ENCODE measurements at regions not wholly inside any gene's neighbourhood (a gene's known extent, or its start where the extent isn't known, plus 50 kb on each side); places are given as distances from the start of the nearest gene placed in this dataset.

DNA sequence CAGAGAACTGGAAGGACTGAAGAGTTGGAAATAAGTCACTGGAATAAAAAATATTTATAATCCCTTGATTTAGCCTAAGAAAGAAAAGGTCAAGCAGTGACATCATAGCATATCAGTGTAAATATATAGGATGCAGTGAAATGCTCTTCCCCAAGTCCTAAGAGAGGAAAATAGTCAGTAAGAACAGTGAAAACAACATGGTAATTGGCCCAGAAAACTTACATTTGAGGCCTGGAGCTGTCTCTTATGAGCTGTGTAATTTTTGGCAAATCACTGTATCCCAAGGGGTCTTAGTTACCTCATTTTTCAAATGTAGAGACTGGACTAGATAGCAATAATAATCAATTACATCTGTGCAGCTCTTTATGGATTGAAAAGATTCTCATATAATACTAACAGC, 255.7 kb upstream of the AR start:
- no peak for ATAC-seq
- no peaks in the 10 kb centered on the region for H3K9me3 ChIP-seq
- H3K4me1 ChIP-seq: no peaks in the 10 kb centered on the region
- no peaks in the 10 kb centered on the region for H3K36me3 ChIP-seq (ENCODE audit: insufficient read depth in 1 of 2, low read depth in 1 of 2)
- H3K27ac ChIP-seq: no peak overlapping the region
- intact Hi-C loops (cut with DNase I): no loop called here
- no peak overlapping the region for H3K4me3 ChIP-seq
- peaks cover 0 to 3% (median 0%) of the 10 kb centered on the region in 3 donors for H3K27me3 ChIP-seq (ENCODE audit: insufficient read depth in 3 of 3, low read length in 2 of 3)
- TF ChIP-seq CTCF (IDR thresholded peaks at IDR 0.05): no peak
- no peak for DNase-seq

- DNase-seq (peak; percentile 15 to 35), ATAC-seq (peak in 1 of 4 donors; percentile 44)
- Histone ChIP-seq H3K4me3 (no peak overlapping the region), H3K27me3 (ENCODE audit: insufficient read depth in 3 of 3, low read length in 2 of 3) (peaks cover 0 to 3% (median 0%) of the 10 kb centered on the region in 3 donors), H3K4me1 (no peaks in the 10 kb centered on the region), H3K9me3 (no peaks in the 10 kb centered on the region), H3K27ac (no peak overlapping the region), H3K36me3 (ENCODE audit: insufficient read depth in 1 of 2, low read depth in 1 of 2) (no peaks in the 10 kb centered on the region)
- WGBS, 3 donors: 31 to 41% (median 35%) methylated on average over 3 of the region's 3 CpGs
- TF ChIP-seq CTCF (IDR thresholded peaks at IDR 0.05): no peak
- intact Hi-C loops (cut with DNase I): no loop called here
Observed at GRCh38 chrX:67289055-67289499, 254.7 kb upstream of the AR start.

DNA sequence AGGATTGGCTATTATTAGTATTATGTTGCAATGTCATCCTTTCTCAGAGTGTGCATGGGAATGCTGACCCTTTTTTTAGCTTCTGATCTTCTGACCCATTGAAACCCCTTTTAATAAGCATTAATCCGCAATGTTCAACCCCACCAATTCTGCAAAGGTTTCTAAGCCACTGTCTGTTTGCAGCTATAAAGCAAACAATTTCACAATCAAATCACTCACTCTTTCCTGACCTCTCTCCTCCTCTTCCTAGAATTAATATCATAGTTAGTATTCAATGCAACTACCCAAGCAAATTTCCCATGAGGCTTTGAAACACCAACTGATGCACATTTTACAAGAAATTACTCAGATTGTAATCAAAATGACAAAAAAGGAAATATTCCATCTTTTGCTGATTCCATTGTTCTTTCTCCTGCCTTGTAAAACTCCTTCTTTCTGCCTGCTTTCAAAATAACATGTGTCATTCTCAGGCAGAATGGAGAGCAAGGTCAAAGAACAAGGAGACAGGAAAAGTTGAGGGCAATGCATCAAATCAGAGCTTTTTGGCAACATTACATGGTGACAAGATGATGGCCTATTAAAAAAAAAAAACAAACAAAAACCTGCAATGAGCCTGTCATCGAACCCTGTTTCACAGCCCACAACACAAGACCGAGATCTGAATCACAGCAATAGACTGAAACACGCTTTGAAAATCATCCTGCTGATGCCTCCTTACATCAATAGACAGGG, 253.2 kb upstream of the AR start:
- ATAC-seq (no peak), DNase-seq (no peak)
- Histone ChIP-seq H3K36me3 (ENCODE audit: insufficient read depth in 1 of 2, low read depth in 1 of 2) (no peaks in the 10 kb centered on the region), H3K27me3 (ENCODE audit: insufficient read depth in 3 of 3, low read length in 2 of 3) (peaks cover 0 to 3% (median 0%) of the 10 kb centered on the region in 3 donors), H3K4me1 (no peaks in the 10 kb centered on the region), H3K9me3 (no peaks in the 10 kb centered on the region), H3K27ac (no peak overlapping the region), H3K4me3 (no peak overlapping the region)
- intact Hi-C loops (cut with DNase I): no loop called here
- WGBS, 3 donors: 31 to 38% (median 34%) methylated on average over 4 of the region's 4 CpGs
- TF ChIP-seq CTCF (IDR thresholded peaks at IDR 0.05): no peak

DNA sequence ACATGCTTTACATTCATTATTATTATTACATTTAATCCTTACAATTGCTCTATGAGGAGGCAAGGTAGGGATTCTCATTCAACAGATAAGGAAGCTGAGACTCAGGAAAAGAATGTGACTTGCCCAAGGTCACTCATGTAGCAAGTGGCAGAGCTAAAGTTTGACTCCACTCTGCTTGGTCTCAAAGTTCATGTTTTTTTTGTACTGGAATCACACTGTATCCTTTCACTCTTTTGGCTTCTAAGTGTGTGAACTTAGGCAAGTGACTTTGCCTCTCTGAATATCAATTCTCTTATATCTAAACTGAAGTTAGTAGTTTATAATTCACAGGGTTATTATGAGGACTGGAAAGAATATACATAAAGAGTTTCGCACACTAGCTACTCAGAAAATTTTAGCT, 247.9 kb upstream of the AR start:
- Histone ChIP-seq H3K9me3 (no peaks in the 10 kb centered on the region), H3K27ac (no peak overlapping the region), H3K4me3 (no peak overlapping the region), H3K36me3 (ENCODE audit: insufficient read depth in 1 of 2, low read depth in 1 of 2) (no peaks in the 10 kb centered on the region), H3K27me3 (ENCODE audit: insufficient read depth in 3 of 3, low read length in 2 of 3) (no peaks in the 10 kb centered on the region), H3K4me1 (no peaks in the 10 kb centered on the region)
- DNase-seq (no peak), ATAC-seq (no peak)
- intact Hi-C loops (cut with DNase I): no loop called here
- TF ChIP-seq CTCF (IDR thresholded peaks at IDR 0.05): no peak
- 85 to 88% (median 88%) methylated on average over 1 of the region's 1 CpG for WGBS, 3 donors

DNA sequence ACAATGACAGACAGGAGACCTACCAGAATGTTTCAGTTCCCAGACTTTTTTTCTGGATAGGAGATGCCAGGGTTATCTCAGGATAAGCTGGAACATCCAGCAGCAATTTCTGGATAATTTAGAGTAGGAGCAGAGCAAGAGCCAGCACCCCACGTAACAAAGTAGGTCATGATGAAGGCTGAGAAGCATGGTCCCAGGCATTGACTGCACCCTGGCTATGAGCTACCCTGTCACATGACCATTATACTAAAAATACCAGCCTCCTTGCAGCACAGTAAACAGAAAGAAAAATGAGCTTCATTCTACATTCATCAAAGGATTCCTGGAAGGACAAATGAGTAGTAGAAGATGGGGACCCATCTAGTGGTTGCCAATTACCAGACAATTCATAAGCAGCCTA, 247.4 kb upstream of the AR start:
- WGBS, 3 donors: 10 to 15% (median 10%) methylated on average over 1 of the region's 1 CpG
- Histone ChIP-seq H3K4me3 (no peak overlapping the region), H3K36me3 (ENCODE audit: insufficient read depth in 1 of 2, low read depth in 1 of 2) (no peaks in the 10 kb centered on the region), H3K27ac (no peak overlapping the region), H3K27me3 (ENCODE audit: insufficient read depth in 3 of 3, low read length in 2 of 3) (no peaks in the 10 kb centered on the region), H3K4me1 (no peaks in the 10 kb centered on the region), H3K9me3 (no peaks in the 10 kb centered on the region)
- TF ChIP-seq CTCF (IDR thresholded peaks at IDR 0.05): no peak
- intact Hi-C loops (cut with DNase I): no loop called here
- DNase-seq (no peak), ATAC-seq (no peak)
